Neuronal stem cell (in vitro differentiated cells): ENCODE measurements at regions not wholly inside any gene's neighbourhood (a gene's known extent, or its start where the extent isn't known, plus 50 kb on each side); places are given as distances from the start of the nearest gene placed in this dataset. TPM values are rescaled to one million over a fixed set of nuclear protein-coding genes. Genes with fewer than 3 reads are reported as not detected.

ENCODE experiments used
- DNase-seq: peaks from one replicate; pipeline ENCODE4 v3.0.0-alpha.2; 2013; ENCODE audit warnings: low spot score
- H2AFZ ChIP-seq: one replicate; pipeline ENCODE4 v1.6.1; 2013; ENCODE audit warnings: mild to moderate bottlenecking, low read length, inconsistent platforms
- H2AK5ac ChIP-seq: 2 replicates; pipeline ENCODE4 v1.6.1; 2013; ENCODE audit warnings: low read depth, mild to moderate bottlenecking, inconsistent platforms, low read length, moderate library complexity, mixed read lengths
- H2BK120ac ChIP-seq: 2 replicates; pipeline ENCODE4 v1.6.1; 2013; ENCODE audit warnings: low read depth, mild to moderate bottlenecking, inconsistent platforms, low read length, moderate library complexity, mixed read lengths
- H2BK12ac ChIP-seq: one replicate; pipeline ENCODE4 v1.6.1; 2013; ENCODE audit warnings: low read length, inconsistent platforms
- H2BK15ac ChIP-seq: 2 replicates; pipeline ENCODE4 v1.6.1; 2013; ENCODE audit warnings: mild to moderate bottlenecking, low read length, inconsistent platforms, mixed read lengths
- H2BK5ac ChIP-seq: one replicate; pipeline ENCODE4 v1.6.1; 2013; ENCODE audit warnings: inconsistent platforms, mild to moderate bottlenecking, low read length, moderate library complexity
- H3K14ac ChIP-seq: one replicate; pipeline ENCODE4 v1.6.1; 2013; ENCODE audit warnings: low read length, inconsistent platforms
- H3K18ac ChIP-seq: 2 replicates; pipeline ENCODE4 v1.6.1; 2013; ENCODE audit warnings: low read length, inconsistent platforms
- H3K23ac ChIP-seq: 2 replicates; pipeline ENCODE4 v1.6.1; 2013; ENCODE audit warnings: low read depth, mild to moderate bottlenecking, mixed read lengths, low read length, inconsistent platforms; ENCODE audit not compliant: poor library complexity
- H3K27ac ChIP-seq: replicated peaks from 3 replicates; pipeline ENCODE4 v1.5.1; 2013; ENCODE audit warnings: low read length, inconsistent platforms
- H3K27me3 ChIP-seq, 3 experiments: 2 replicates each; pipeline ENCODE4 v1.6.1; 2013; ENCODE audit warnings: low read length in 3 of 3, mild to moderate bottlenecking in 2 of 3, inconsistent platforms in 1 of 3, low read depth in 1 of 3, mixed read lengths in 1 of 3, moderate library complexity in 1 of 3; ENCODE audit not compliant: control insufficient read depth in 3 of 3, insufficient read depth in 3 of 3
- H3K36me3 ChIP-seq, 2 donors: replicated peaks in 1 of 2; 2 replicates each; pipeline ENCODE4 v1.6.1; 2013; ENCODE audit warnings: low read length in 2 of 2; ENCODE audit not compliant: control insufficient read depth in 2 of 2, insufficient read depth in 2 of 2
- H3K4ac ChIP-seq: 2 replicates; pipeline ENCODE4 v1.6.1; 2013; ENCODE audit warnings: inconsistent platforms, mild to moderate bottlenecking, low read length, moderate library complexity
- H3K4me1 ChIP-seq, 2 donors: 1 replicate in 1 of 2; 2 replicates in 1 of 2; pipeline ENCODE4 v1.6.1; 2013; ENCODE audit warnings: low read length in 2 of 2, low read depth in 1 of 2; ENCODE audit not compliant: control insufficient read depth in 2 of 2, insufficient read depth in 1 of 2
- H3K4me2 ChIP-seq: one replicate; pipeline ENCODE4 v1.6.1; 2013; ENCODE audit warnings: mild to moderate bottlenecking, low read length, inconsistent platforms; ENCODE audit not compliant: insufficient read depth, poor library complexity, severe bottlenecking
- H3K4me3 ChIP-seq, 2 donors: 2 replicates each; pipeline ENCODE4 v1.5.1; 2013; ENCODE audit warnings: low read length in 2 of 2, mild to moderate bottlenecking in 2 of 2, inconsistent platforms in 1 of 2, moderate library complexity in 1 of 2
- H3K79me1 ChIP-seq: one replicate; pipeline ENCODE4 v1.6.1; 2013; ENCODE audit warnings: low read depth, mild to moderate bottlenecking, inconsistent platforms, low read length, moderate library complexity
- H3K9ac ChIP-seq: one replicate; pipeline ENCODE4 v1.6.1; 2013; ENCODE audit warnings: mild to moderate bottlenecking, low read depth, low read length, inconsistent platforms; ENCODE audit not compliant: poor library complexity
- H3K9me3 ChIP-seq, 2 donors: replicated peaks in 1 of 2; 2 replicates each; pipeline versions ENCODE3 to v1.6.1; 2013; ENCODE audit warnings: low read length in 2 of 2, mild to moderate bottlenecking in 2 of 2, inconsistent platforms in 1 of 2, low read depth in 1 of 2, mixed read lengths in 1 of 2, moderate library complexity in 1 of 2; ENCODE audit not compliant: control insufficient read depth in 2 of 2, insufficient read depth in 1 of 2
- H4K8ac ChIP-seq: one replicate; pipeline ENCODE4 v1.6.1; 2013; ENCODE audit warnings: low read depth, mild to moderate bottlenecking, inconsistent platforms, low read length, moderate library complexity
- H4K91ac ChIP-seq: one replicate; pipeline ENCODE4 v1.6.1; 2013; ENCODE audit warnings: low read length, low read depth, mild to moderate bottlenecking, inconsistent platforms; ENCODE audit not compliant: poor library complexity
- WGBS, 2 donors: extraction: QIAGEN DNeasy Blood & Tissue Kit; methylation state at CpG; one replicate each; pipeline ENCODE4 v1.1.7; 2013; ENCODE audit warnings: missing lambda C conversion rate in 2 of 2, mixed read lengths in 1 of 2; ENCODE audit not compliant: insufficient read length in 2 of 2, insufficient replicate concordance in 1 of 2; ENCODE audit errors: extremely low coverage in 2 of 2; 5-methylcytosine and 5-hydroxymethylcytosine counted together
- small RNA-seq: library from polyadenylated mRNA; stranded (forward); fragments of <200 nt; extraction: miRNeasy Mini kit (QIAGEN cat#:217004); gene quantifications from one replicate; pipeline ENCODE3, GENCODE V24; 2013; ENCODE audit not compliant: insufficient read depth

DNA sequence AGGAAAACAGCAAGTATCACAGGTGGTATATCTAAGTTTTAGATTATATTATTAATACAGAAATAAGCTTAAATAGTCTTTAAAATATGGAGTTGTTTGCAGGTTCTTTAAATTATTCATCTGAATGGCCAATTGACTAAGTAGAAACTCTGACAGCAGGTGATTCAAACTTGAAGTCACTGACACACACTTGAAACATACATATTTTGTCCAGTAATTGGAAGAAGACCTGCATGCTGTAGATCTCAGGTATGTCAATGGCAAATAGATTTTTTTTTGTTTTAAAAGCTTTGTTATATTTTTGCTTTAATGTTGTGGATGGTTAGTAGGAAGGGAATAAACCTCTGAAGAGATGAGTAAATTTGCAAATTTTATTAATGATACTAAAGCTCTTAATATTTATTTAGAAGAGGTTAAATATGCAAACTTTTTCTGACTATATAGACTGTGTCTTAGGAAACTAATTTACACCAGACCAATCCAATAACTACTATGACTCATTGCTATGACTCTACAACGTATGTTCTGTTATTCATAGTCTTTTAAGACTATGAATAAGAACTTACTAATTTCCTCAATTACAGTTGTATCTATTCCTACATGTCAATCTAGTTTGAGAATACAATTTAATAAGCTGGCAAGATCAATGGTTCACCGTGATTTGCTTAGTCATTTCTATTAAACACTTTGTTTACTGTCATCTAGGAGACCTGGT is 53.9 kb upstream of the RORB start:
- no peak overlapping the region for H3K14ac ChIP-seq
- H4K91ac ChIP-seq, result no peak overlapping the region
- no peaks in the 10 kb centered on the region for H3K27me3 ChIP-seq
- H3K4me2 ChIP-seq, result no peak overlapping the region
- no peak overlapping the region for H2BK12ac ChIP-seq
- no peak overlapping the region for H3K4me3 ChIP-seq
- no peak overlapping the region for H2AK5ac ChIP-seq
- H3K4ac ChIP-seq, result no peak overlapping the region
- H2AFZ ChIP-seq, result no peak overlapping the region
- no peak overlapping the region for H3K9ac ChIP-seq
- no peaks in the 10 kb centered on the region for H3K79me1 ChIP-seq
- no peak overlapping the region for H3K27ac ChIP-seq
- no peak overlapping the region for H2BK15ac ChIP-seq
- no peak overlapping the region for H4K8ac ChIP-seq
- H2BK5ac ChIP-seq, result no peak overlapping the region
- no peaks in the 10 kb centered on the region for H3K36me3 ChIP-seq
- H3K23ac ChIP-seq, result no peak overlapping the region
- H3K9me3 ChIP-seq, result no peaks in the 10 kb centered on the region
- no peak overlapping the region for H2BK120ac ChIP-seq
- no peak for DNase-seq
- H3K18ac ChIP-seq, result no peak overlapping the region
- H3K4me1 ChIP-seq, result no peaks in the 10 kb centered on the region
- WGBS, 2 donors, result no CpG with 5 or more reads among the region's 2 CpGs

DNA sequence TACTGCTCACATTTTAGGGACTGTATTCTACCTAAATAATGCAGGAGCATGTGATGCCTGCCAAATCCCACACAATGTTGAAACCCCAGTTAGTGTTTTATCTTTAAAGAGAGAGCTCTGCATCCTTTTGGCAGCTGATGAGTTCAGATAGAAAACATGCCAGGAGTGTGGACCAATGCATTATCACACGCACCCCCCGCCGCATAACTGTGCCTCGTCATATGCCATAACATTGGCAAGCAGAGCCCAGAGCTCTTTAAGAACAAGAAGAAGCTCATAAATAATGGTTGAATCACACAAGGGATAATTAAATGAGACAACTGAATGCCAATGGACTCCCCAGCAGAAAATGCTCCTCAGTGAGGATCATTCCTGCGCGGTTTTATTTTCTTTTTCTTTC is 52.8 kb upstream of the RORB start:
- Histone ChIP-seq H3K14ac (no peak overlapping the region), H3K9me3 (no peaks in the 10 kb centered on the region), H3K9ac (no peak overlapping the region), H2BK5ac (no peak overlapping the region), H4K8ac (no peak overlapping the region), H3K4me2 (no peak overlapping the region), H2BK12ac (no peak overlapping the region), H2BK120ac (no peak overlapping the region), H2BK15ac (no peak overlapping the region), H3K27me3 (no peaks in the 10 kb centered on the region), H3K4me1 (no peaks in the 10 kb centered on the region), H3K18ac (no peak overlapping the region), H2AFZ (no peak overlapping the region), H3K23ac (no peak overlapping the region), H3K79me1 (no peaks in the 10 kb centered on the region), H3K36me3 (no peaks in the 10 kb centered on the region), H2AK5ac (no peak overlapping the region), H3K4ac (no peak overlapping the region), H3K27ac (no peak overlapping the region), H4K91ac (no peak overlapping the region), H3K4me3 (no peak overlapping the region)
- no peak for DNase-seq
- WGBS, 2 donors, result no CpG with 5 or more reads among the region's 6 CpGs

Small RNA genes in the stretch of these regions (small RNA-seq; reads per million reads assigned to genes)
- gene RNA5SP286, result not detected
